GM20000 (cell line): ENCODE measurements at regions not wholly inside any gene's neighbourhood (a gene's known extent, or its start where the extent isn't known, plus 50 kb on each side); places are given as distances from the start of the nearest gene placed in this dataset.
A peak's percentile ranks its signal among the peaks of the same experiment; 100 is the strongest.

Source experiments
- DNase-seq: peaks from one replicate; pipeline ENCODE4 v3.0.0; 2012; ENCODE audit warnings: low spot score
- TF ChIP-seq, protein P1 (sequence below): IDR thresholded peaks from 2 replicates; pipeline ENCODE4 v1.5.1; 2012; ENCODE audit warnings: mild to moderate bottlenecking, control low read depth; ENCODE audit errors: extremely low read depth, missing control alignments

DNA sequence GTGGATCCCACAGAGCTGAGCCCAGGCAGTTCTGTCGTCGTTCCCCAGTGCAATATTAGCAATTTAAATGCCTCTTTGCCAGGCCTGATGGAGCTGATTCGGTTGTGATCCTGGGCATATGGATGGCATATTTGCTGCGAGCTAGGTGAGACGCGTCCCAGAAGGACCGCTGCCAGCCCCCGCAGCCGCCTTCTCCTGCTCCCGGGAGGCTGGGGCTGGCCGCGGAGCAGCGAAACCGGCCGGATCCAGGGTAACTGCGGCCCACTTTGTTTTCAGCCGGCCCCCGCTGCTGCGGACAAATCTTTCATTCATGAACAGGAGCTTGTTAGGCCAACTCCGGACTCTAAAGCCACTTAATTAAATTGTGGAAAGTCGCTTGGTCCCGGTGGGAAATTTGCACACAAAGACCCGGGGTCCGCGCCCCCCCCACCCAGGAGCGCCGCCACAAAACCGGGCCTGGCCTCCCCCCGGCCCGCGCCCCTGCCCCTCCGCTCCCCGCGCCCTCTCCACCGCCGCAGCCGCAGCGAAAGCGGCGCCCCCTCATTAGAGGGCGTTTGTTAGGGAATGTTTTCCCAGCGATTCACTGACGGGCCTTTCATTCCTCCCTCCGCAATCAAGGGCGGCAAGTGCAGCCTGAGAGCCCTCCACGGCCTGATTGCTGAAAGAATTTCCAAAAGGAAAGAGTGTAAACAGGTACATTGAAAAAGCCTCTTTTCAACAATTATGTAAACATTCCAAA, 383.3 kb downstream of the RRAGC start:
- DNase-seq = peak; percentile 50
- TF ChIP-seq, protein P1, sequence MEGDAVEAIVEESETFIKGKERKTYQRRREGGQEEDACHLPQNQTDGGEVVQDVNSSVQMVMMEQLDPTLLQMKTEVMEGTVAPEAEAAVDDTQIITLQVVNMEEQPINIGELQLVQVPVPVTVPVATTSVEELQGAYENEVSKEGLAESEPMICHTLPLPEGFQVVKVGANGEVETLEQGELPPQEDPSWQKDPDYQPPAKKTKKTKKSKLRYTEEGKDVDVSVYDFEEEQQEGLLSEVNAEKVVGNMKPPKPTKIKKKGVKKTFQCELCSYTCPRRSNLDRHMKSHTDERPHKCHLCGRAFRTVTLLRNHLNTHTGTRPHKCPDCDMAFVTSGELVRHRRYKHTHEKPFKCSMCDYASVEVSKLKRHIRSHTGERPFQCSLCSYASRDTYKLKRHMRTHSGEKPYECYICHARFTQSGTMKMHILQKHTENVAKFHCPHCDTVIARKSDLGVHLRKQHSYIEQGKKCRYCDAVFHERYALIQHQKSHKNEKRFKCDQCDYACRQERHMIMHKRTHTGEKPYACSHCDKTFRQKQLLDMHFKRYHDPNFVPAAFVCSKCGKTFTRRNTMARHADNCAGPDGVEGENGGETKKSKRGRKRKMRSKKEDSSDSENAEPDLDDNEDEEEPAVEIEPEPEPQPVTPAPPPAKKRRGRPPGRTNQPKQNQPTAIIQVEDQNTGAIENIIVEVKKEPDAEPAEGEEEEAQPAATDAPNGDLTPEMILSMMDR = no peak

- DNase-seq = no peak
Measured at GRCh38 chr1:38475624-38476005, 384.0 kb downstream of the RRAGC start.

GRCh38 chr1:38474738-38475623, 384.6 kb downstream of the RRAGC start:
- TF ChIP-seq, protein P1 = no peak
- DNase-seq = peak; percentile 88

More at GRCh38 chr1:38475624-38476005, 384.0 kb downstream of the RRAGC start:
- TF ChIP-seq, protein P1 = no peak

- DNase-seq = no peak
- TF ChIP-seq, protein P1 = no peak
Measured at GRCh38 chr1:38466487-38466886, 393.1 kb downstream of the RRAGC start.

GRCh38 chr1:38465460-38465859, 394.1 kb downstream of the RRAGC start:
- TF ChIP-seq, protein P1 = no peak
- no peak for DNase-seq

DNA sequence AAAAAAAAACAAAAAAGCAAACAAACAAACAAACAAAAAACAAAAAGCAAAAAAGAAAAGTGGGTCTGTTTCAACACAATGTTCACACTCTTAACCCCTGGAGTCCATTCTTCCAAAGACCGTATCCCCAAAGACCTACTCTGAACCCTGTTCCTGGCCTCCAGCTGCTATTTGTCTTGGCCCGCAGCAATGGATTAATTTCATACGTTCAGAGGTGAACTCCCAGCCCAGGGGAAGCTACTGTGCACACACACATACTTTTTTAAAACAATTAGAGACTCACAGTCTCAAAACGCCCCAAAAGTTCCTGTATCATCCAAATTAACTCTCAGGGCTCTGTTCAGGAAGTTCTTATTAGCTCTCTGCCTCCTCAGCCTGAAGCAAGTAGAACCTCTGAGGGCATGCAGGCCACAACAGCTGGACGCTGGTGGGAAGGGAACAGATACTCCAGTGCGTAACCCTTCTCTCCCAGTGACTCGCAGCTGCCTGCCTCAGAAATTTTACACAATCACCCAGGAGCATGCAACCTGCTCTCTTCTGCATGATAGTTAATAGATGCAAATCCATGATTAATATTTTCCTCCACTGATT, 395.4 kb downstream of the RRAGC start:
- DNase-seq = no peak
- TF ChIP-seq, protein P1 = no peak

DNA sequence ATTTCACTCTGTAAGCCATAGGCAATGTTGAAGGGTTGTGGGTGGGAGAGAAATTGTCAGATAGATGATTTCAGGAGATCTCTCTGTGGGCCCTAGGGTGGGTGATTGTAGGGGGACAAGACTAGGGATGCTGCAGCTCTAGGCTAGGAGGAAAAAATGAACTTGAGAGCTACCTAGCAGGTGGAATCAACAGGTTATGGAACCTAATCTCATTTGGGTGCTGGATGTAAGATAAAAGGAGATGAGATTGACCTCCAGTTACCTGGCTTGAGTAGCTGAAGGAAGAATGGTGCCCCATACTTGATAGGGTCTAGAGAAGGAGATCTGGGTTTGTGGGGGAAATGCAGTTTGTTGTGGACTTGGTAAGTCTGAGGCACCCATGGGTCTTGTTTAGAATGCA, 396.5 kb downstream of the RRAGC start:
- DNase-seq = no peak
- TF ChIP-seq, protein P1 = no peak
